NCI-H1436 (cell line): ENCODE measurements at regions not wholly inside any gene's neighbourhood (a gene's known extent, or its start where the extent isn't known, plus 50 kb on each side); places are given as distances from the start of the nearest gene placed in this dataset.
"Not testable (repeated sequence)": the region's sequence is repeated elsewhere in the genome, so short reads cannot be mapped to it uniquely, and the experiment has no call there.

Experiments
- DNase-seq: peaks from one replicate; lab custom pipeline; 2025; lab: John Stamatoyannopoulos, UW

GRCh38 chr5:38790891-38791290 lies 54.9 kb upstream of the OSMR start:
- no peak for DNase-seq

DNA sequence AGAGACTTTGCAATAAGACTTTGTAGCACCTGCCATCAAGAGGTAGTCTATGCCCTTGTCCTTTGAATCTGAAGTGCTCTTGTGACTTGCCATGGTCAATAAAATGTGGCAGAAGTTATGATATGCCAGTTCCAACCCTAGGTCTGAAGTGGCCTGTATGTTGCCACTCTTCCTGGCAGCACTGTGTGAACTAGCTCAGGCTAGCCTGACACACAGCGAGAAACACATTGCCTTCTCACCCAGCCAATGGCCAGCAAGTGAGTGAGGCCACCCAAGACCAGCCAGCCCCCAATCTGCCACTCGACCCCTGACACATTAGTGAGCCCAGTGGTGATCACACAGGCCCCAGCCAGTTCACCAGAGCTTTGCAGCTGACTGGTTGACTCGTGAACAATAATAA lies 52.7 kb upstream of the OSMR start:
- DNase-seq, result no peak

DNA sequence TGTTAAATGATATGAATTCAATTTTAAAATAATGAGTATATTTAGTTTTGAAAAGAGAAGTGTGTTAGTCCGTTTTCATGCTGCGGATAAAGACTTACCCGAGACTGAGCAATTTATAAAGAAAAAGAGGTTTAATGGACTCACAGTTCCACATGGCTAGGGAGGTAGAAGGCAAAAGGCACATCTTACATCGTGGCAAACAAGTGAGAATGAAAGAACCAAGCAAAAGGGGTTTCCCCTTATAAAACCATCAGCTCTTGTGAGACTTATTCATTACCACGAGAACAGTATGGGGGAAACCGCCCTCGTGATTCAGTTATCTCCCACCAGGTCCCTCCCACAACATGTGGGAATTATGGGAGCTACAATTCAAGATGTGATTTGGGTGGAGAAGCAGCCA lies 51.8 kb upstream of the OSMR start:
- DNase-seq, result not testable (repeated sequence)

DNA sequence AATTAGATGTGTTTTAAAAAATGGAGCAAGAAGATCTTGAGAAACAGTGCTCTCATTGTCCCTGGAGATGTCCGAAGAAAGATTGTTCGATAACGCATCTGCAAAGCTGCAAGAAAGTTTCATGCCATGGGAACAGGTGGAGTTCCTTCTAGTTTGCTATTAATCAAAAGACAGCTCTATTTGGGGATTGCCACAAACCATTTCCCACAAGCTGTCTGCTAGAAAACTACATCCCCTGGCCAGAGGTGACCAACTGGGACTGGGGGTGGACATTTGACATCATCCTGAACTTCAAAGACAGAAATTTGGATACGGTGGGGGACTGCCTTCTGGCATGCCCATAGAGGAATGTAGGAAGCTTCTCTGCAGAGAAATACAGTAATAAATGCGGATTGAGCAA lies 50.8 kb upstream of the OSMR start:
- no peak for DNase-seq

GRCh38 chr5:38795986-38796741 lies 49.6 kb upstream of the OSMR start:
- DNase-seq, result no peak
